ENCODE measurements at regions not wholly inside any gene's neighbourhood (a gene's known extent, or its start where the extent isn't known, plus 50 kb on each side); places are given as distances from the start of the nearest gene placed in this dataset.

DNA sequence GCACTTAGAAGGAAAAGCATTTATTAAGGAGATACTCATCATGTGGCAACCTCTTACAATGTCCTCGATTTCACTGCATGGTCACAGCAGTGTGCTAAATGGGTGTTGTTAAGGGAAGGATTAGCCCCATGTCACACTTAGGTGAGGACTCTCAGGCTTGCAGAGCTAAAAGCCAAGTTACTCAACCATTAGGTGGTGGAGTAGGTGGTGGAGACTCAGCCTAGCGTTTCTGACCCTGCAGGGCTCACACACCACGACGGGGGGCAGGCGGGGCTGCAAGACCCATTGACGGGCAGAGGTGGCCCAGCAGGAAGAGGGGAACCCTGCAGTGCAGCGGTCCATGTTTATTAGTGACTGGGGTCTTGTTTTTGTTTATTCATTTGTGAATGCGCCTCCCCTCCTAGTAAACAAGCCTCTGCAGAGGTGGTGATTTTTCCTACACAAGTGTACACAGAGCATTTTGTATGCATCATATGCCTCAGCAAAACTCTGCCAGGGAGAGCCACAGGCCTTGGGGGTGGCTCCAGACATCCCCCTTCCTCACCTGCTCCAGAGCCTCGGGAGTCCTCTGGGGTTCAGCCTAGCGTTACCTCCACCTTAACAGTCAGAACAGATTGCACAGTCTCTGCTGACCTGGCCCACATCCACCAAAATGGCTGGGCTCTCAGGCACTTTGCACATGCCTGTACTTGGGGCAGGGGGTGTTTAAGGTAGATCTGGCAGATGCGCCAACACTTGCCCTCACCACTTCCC, 216.7 kb downstream of the C16orf95 start:
- Histone ChIP-seq H3K27ac (no peak overlapping the region), H3K4me1 (ENCODE audit: control insufficient read depth in 1 of 2, insufficient read depth in 1 of 2, low read depth in 1 of 2, low read length in 1 of 2) (no peaks in the 10 kb centered on the region), H3K36me3 (no peaks in the 10 kb centered on the region), H3K27me3 (peaks cover 25% of the 10 kb centered on the region), H3K9me3 (no peaks in the 10 kb centered on the region), H3K4me3 (ENCODE audit: low read depth in 1 of 2, low read length in 1 of 2) (no peak overlapping the region)
- no peak for TF ChIP-seq CTCF (IDR thresholded peaks at IDR 0.05)

GRCh38 chr16:87101903-87102302, 215.3 kb downstream of the C16orf95 start:
- Histone ChIP-seq H3K36me3 (no peaks in the 10 kb centered on the region), H3K27ac (no peak overlapping the region), H3K4me1 (ENCODE audit: control insufficient read depth in 1 of 2, insufficient read depth in 1 of 2, low read depth in 1 of 2, low read length in 1 of 2) (no peaks in the 10 kb centered on the region), H3K4me3 (ENCODE audit: low read depth in 1 of 2, low read length in 1 of 2) (no peak overlapping the region), H3K27me3 (peaks cover 19% of the 10 kb centered on the region), H3K9me3 (no peaks in the 10 kb centered on the region)
- no peak for TF ChIP-seq CTCF (IDR thresholded peaks at IDR 0.05)

DNA sequence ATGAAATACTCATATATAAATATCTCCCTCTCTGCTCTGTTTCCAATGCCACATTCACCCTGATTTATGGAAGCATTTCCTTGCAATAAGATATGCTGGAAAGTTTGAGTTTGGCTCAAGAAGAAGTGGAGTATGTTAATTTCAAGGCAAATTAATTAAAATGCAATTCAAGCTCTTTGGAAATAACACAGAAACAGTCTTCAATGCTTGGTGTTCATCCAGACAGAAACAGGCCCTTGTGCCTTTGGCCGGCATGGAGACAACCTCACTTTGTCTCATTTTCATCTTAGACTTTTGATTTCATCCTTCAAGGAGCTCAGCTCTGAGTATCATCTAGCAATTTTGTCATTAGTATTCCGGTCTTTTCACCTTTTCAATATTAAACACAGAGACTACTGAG, 210.0 kb downstream of the C16orf95 start:
- H3K27ac ChIP-seq: no peak overlapping the region
- TF ChIP-seq CTCF (IDR thresholded peaks at IDR 0.05): no peak
- peaks cover 5% of the 10 kb centered on the region for H3K27me3 ChIP-seq
- H3K4me3 ChIP-seq (ENCODE audit: low read depth in 1 of 2, low read length in 1 of 2): no peak overlapping the region
- H3K9me3 ChIP-seq: no peaks in the 10 kb centered on the region
- no peaks in the 10 kb centered on the region for H3K36me3 ChIP-seq
- no peaks in the 10 kb centered on the region for H3K4me1 ChIP-seq (ENCODE audit: control insufficient read depth in 1 of 2, insufficient read depth in 1 of 2, low read depth in 1 of 2, low read length in 1 of 2)

GRCh38 chr16:87108278-87108677, 208.9 kb downstream of the C16orf95 start:
- Histone ChIP-seq H3K4me1 (ENCODE audit: control insufficient read depth in 1 of 2, insufficient read depth in 1 of 2, low read depth in 1 of 2, low read length in 1 of 2) (no peaks in the 10 kb centered on the region), H3K4me3 (ENCODE audit: low read depth in 1 of 2, low read length in 1 of 2) (no peak overlapping the region), H3K36me3 (no peaks in the 10 kb centered on the region), H3K27me3 (peaks cover 5% of the 10 kb centered on the region), H3K27ac (no peak overlapping the region), H3K9me3 (no peaks in the 10 kb centered on the region)
- TF ChIP-seq CTCF (IDR thresholded peaks at IDR 0.05): no peak

- no peak overlapping the region for H3K27ac ChIP-seq
- peaks cover 7% of the 10 kb centered on the region for H3K27me3 ChIP-seq
- no peaks in the 10 kb centered on the region for H3K4me1 ChIP-seq (ENCODE audit: control insufficient read depth in 1 of 2, insufficient read depth in 1 of 2, low read depth in 1 of 2, low read length in 1 of 2)
- H3K9me3 ChIP-seq: no peaks in the 10 kb centered on the region
- H3K36me3 ChIP-seq: no peaks in the 10 kb centered on the region
- H3K4me3 ChIP-seq (ENCODE audit: low read depth in 1 of 2, low read length in 1 of 2): no peak overlapping the region
- no peak for TF ChIP-seq CTCF (IDR thresholded peaks at IDR 0.05)
Observed at GRCh38 chr16:87108941-87109340, 208.3 kb downstream of the C16orf95 start.

Measured in neutrophil (primary cell).